ENCODE measurements at regions not wholly inside any gene's neighbourhood (a gene's known extent, or its start where the extent isn't known, plus 50 kb on each side); places are given as distances from the start of the nearest gene placed in this dataset.

DNA sequence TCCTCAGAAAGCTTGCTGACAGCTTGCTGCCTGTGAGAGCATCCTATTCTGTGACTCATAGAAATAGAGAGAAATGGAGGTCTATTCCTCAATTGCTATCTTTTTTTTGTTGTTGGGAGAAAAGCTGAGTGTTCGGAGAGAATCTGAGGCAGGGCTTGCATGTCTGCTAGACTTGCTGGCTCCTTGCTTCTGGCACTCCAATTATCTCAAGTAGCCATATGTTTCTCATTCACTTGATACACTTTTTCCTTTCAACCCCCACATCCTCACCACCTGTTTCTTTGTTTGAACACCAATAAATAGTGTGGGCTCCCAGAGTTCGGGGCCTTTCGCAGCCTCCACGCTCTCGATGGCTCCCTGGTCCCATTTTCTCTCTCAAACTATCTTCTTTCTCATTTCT, 172.2 kb downstream of the SH2D4B start:
- intact Hi-C loops (cut with DNase I; ENCODE audit: low total_unique reads) = no loop called here
- H3K27me3 ChIP-seq = peaks cover 0 to 3% (median 0%) of the 10 kb centered on the region in 3 donors
- H3K9me3 ChIP-seq = no peaks in the 10 kb centered on the region
- H3K36me3 ChIP-seq = no peaks in the 10 kb centered on the region
- H3K27ac ChIP-seq = no peak overlapping the region
- no peaks in the 10 kb centered on the region for H3K4me1 ChIP-seq
- no peak overlapping the region for H3K4me3 ChIP-seq
- DNase-seq = no peak
- TF ChIP-seq CTCF (IDR thresholded peaks at IDR 0.05) (no peak), POLR2A (IDR thresholded peaks at IDR 0.05) (no peak), POLR2AphosphoS5 (IDR thresholded peaks at IDR 0.05) (no peak), EP300 (IDR thresholded peaks at IDR 0.05) (no peak)
- 87 to 94% (median 90%) methylated on average over 5 of the region's 5 CpGs for WGBS, 5 donors

- Histone ChIP-seq H3K27me3 (peaks cover 0 to 3% (median 0%) of the 10 kb centered on the region in 3 donors), H3K27ac (no peak overlapping the region), H3K4me1 (no peaks in the 10 kb centered on the region), H3K9me3 (no peaks in the 10 kb centered on the region), H3K36me3 (no peaks in the 10 kb centered on the region), H3K4me3 (no peak overlapping the region)
- no peak for DNase-seq
- intact Hi-C loops (cut with DNase I; ENCODE audit: low total_unique reads) = no loop called here
- TF ChIP-seq CTCF (IDR thresholded peaks at IDR 0.05) (no peak), POLR2A (IDR thresholded peaks at IDR 0.05) (no peak), POLR2AphosphoS5 (IDR thresholded peaks at IDR 0.05) (no peak), EP300 (IDR thresholded peaks at IDR 0.05) (no peak)
- 75 to 86% (median 81%) methylated on average over 11 of the region's 11 CpGs for WGBS, 5 donors
These were observed 175.8 kb downstream of the SH2D4B start for GRCh38 chr10:80713398-80713928.

DNA sequence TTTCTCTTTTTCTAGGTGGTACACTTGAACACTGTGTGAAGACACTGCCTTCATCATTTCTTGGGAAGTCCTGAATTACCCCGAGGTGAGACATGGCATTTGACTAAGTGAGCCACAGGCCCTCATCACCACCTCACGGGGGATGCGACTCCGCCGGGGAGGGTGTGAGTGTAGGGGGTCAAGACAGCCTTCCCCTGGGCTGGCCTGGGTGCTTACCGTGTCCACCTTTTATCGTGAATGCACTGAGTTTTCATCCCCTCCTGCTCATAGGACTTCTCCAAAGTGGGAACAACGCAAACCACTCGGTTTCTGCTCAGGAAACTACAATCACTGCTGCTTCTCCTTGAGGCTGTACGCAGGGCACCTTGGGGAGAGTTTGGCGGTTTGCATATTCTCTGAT, 176.9 kb downstream of the SH2D4B start:
- Histone ChIP-seq H3K27me3 (peaks cover 0 to 3% (median 0%) of the 10 kb centered on the region in 3 donors), H3K4me1 (no peaks in the 10 kb centered on the region), H3K27ac (no peak overlapping the region), H3K4me3 (no peak overlapping the region), H3K9me3 (no peaks in the 10 kb centered on the region), H3K36me3 (no peaks in the 10 kb centered on the region)
- intact Hi-C loops (cut with DNase I; ENCODE audit: low total_unique reads) = no loop called here
- WGBS, 5 donors = 84 to 90% (median 88%) methylated on average over 9 to 11 of the region's 11 CpGs
- TF ChIP-seq POLR2A (IDR thresholded peaks at IDR 0.05) = no peak
- no peak for TF ChIP-seq POLR2AphosphoS5 (IDR thresholded peaks at IDR 0.05)
- no peak for TF ChIP-seq EP300 (IDR thresholded peaks at IDR 0.05)
- no peak for TF ChIP-seq CTCF (IDR thresholded peaks at IDR 0.05)
- no peak for DNase-seq

GRCh38 chr10:80718024-80718423, 180.3 kb downstream of the SH2D4B start:
- no peak overlapping the region for H3K27ac ChIP-seq
- intact Hi-C loops (cut with DNase I; ENCODE audit: low total_unique reads) = no loop called here
- no peaks in the 10 kb centered on the region for H3K9me3 ChIP-seq
- H3K36me3 ChIP-seq = no peaks in the 10 kb centered on the region
- no peak for DNase-seq
- no peak for TF ChIP-seq POLR2A (IDR thresholded peaks at IDR 0.05)
- no peak for TF ChIP-seq EP300 (IDR thresholded peaks at IDR 0.05)
- 61 to 72% (median 67%) methylated on average over 3 of the region's 3 CpGs for WGBS, 5 donors
- H3K4me1 ChIP-seq = no peaks in the 10 kb centered on the region
- H3K27me3 ChIP-seq = no peaks in the 10 kb centered on the region
- no peak overlapping the region for H3K4me3 ChIP-seq

- H3K4me3 ChIP-seq = no peak overlapping the region
- no peak overlapping the region for H3K27ac ChIP-seq
- no peaks in the 10 kb centered on the region for H3K9me3 ChIP-seq
- H3K27me3 ChIP-seq = no peaks in the 10 kb centered on the region
- H3K36me3 ChIP-seq = no peaks in the 10 kb centered on the region
- DNase-seq = no peak
- 75 to 87% (median 83%) methylated on average over 5 of the region's 5 CpGs for WGBS, 5 donors
- TF ChIP-seq POLR2AphosphoS5 (IDR thresholded peaks at IDR 0.05) (no peak), POLR2A (IDR thresholded peaks at IDR 0.05) (no peak), EP300 (IDR thresholded peaks at IDR 0.05) (no peak), CTCF (IDR thresholded peaks at IDR 0.05) (no peak)
- intact Hi-C loops (cut with DNase I; ENCODE audit: low total_unique reads) = no loop called here
- H3K4me1 ChIP-seq = no peaks in the 10 kb centered on the region
These were observed 182.2 kb downstream of the SH2D4B start for GRCh38 chr10:80719935-80720334.

Measured in stomach (tissue), 8 donors.